Large intestine (tissue), 3 donors: ENCODE measurements at regions not wholly inside any gene's neighbourhood (a gene's known extent, or its start where the extent isn't known, plus 50 kb on each side); places are given as distances from the start of the nearest gene placed in this dataset.
A peak's percentile ranks its signal among the peaks of the same experiment; 100 is the strongest.

Source experiments
- DNase-seq, 2 donors: peaks; one replicate each; pipeline versions ENCODE4 v3.0.0 to v3.0.0-alpha.2; 2013
- H3K27ac ChIP-seq: one replicate; pipeline ENCODE4 v1.5.1; 2013; ENCODE audit warnings: low read length
- H3K27me3 ChIP-seq: 2 replicates; pipeline ENCODE4 v1.6.1; 2013; ENCODE audit warnings: low read length; ENCODE audit not compliant: control insufficient read depth, insufficient read depth
- H3K36me3 ChIP-seq: 2 replicates; pipeline ENCODE4 v1.6.1; 2013; ENCODE audit warnings: low read length; ENCODE audit not compliant: control insufficient read depth, insufficient read depth
- H3K4me1 ChIP-seq: one replicate; pipeline ENCODE4 v1.6.1; 2013; ENCODE audit warnings: low read length; ENCODE audit not compliant: control insufficient read depth, insufficient read depth
- H3K4me3 ChIP-seq: one replicate; pipeline ENCODE4 v1.5.1; 2013; ENCODE audit warnings: low read length
- H3K9me3 ChIP-seq: one replicate; pipeline ENCODE4 v1.6.1; 2013; ENCODE audit warnings: mild to moderate bottlenecking, low read depth, low read length, moderate library complexity; ENCODE audit not compliant: control insufficient read depth
- WGBS: methylation state at CpG from one replicate; pipeline ENCODE4 v1.1.5; 2013; ENCODE audit warnings: low lambda C conversion rate; ENCODE audit not compliant: insufficient coverage; 5-methylcytosine and 5-hydroxymethylcytosine counted together

DNA sequence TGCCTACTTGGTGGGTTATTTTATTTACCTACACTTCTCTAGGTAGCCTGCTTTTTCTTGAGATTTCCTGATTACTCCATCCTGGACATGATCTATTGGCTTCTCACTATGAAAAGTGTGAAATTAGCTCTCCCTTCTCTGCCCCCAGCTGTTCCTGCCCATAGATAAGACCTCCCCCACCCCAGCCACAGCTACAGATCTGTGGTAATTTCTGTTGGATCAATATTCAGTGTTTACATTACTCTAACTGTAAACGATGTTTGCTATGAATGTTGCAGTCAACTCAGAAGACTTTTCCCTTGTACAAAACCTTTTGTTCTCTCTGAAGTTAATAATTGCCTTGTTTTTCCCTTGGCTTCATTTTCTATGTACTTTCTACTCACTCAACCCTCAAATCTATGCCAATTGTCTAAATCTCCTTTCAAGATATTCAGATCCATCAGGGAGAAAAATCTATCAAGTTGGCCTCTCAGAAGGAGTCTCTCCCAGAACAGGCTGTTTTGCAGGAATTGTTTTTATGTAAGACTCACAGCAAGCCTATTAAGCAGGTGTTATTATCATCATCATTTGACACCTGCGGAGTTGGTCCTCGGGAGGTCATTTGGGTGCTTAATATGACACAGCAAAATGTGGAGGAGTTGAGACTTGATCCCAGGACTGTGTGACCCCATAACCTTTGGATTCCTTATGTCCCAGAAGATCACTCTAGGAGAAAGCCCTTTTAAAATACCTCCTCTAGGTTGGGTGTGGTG lies 227.4 kb downstream of the SUDS3 start:
- DNase-seq = no peak

DNA sequence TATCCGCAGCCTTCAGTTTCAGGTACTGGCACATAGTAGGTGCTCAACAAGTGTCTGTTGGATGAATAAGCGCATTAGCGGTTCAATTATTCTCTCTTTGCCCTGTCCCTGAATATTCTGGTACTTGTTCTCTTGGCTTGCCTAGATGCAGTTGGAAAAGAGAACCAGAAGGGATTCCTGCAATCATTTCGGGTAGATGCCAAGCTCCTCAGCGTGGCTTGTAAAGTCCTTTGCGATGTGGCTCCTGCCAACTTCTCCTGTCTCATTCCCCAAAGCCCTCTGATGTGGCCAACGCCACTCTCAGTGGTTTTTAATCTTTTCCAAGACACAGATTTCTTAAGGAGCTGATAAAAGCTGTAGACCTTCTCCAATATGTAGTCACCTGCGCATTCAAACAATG lies 230.3 kb downstream of the SUDS3 start:
- no CpG with 5 or more reads among the region's 8 CpGs for WGBS

More for the DNA sequence above, 227.4 kb downstream of the SUDS3 start:
- Histone ChIP-seq H3K27me3 (no peaks in the 10 kb centered on the region), H3K4me3 (no peak overlapping the region), H3K4me1 (no peaks in the 10 kb centered on the region), H3K27ac (no peak overlapping the region), H3K36me3 (no peaks in the 10 kb centered on the region), H3K9me3 (no peaks in the 10 kb centered on the region)
- 20% methylated on average over 1 of the region's 3 CpGs for WGBS

DNA sequence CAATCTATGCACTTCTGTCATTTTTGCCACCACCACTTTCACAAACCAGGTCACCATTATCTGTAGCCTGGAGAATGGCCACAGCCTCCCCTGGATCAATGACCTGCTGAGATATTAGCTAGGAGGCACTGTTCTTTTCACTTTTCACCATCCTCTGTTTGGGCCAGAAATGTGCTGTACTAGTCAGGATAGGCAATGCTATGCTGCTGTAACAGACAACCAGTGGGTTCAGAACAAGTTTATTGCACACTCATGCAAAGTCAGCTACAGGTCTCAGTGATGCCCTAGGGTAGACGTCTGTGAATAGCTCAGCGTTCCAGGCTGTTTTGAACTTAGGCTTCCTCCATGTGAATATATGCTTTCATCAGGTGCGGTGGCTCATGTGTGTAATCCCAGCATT lies 231.5 kb downstream of the SUDS3 start:
- no peak overlapping the region for H3K4me3 ChIP-seq
- WGBS = no CpG with 5 or more reads among the region's 3 CpGs
- H3K9me3 ChIP-seq = no peaks in the 10 kb centered on the region
- H3K36me3 ChIP-seq = no peaks in the 10 kb centered on the region
- H3K27me3 ChIP-seq = no peaks in the 10 kb centered on the region
- no peak for DNase-seq
- H3K27ac ChIP-seq = no peak overlapping the region
- no peaks in the 10 kb centered on the region for H3K4me1 ChIP-seq

More for the DNA sequence above, 230.3 kb downstream of the SUDS3 start:
- Histone ChIP-seq H3K4me3 (no peak overlapping the region), H3K36me3 (no peaks in the 10 kb centered on the region), H3K4me1 (no peaks in the 10 kb centered on the region), H3K27ac (no peak overlapping the region), H3K9me3 (no peaks in the 10 kb centered on the region), H3K27me3 (no peaks in the 10 kb centered on the region)
- DNase-seq = no peak

DNA sequence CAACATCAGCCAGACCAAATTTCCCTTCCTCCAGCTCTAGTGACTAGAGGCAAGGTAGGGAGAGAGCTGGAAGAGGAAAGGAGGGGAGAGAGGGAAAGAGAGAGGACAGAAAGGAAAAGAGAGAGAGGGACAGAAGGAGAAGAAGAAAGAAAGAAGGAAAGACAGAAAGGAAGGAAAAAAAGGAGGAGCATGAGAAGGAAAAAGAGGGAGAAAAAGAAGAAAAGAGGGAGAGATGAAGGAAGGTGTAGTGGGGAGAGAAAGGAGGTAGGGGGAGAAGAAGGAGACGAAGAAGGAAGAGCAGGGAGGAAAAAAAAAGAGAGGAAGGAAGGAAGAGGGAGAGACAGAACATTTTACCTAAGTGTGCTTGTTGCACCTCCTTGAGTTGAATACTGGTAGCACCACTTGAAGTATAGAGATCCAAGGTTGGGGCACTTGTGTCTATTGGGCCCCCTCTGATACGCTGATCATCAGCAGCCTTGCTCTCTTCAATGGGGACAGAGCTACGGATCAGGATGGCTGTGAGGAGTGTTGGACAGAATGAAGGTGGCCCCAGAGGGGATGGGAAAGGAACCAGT lies 232.5 kb downstream of the SUDS3 start:
- Histone ChIP-seq H3K27ac (no peak overlapping the region), H3K9me3 (no peaks in the 10 kb centered on the region), H3K4me3 (no peak overlapping the region), H3K36me3 (no peaks in the 10 kb centered on the region), H3K4me1 (no peaks in the 10 kb centered on the region), H3K27me3 (no peaks in the 10 kb centered on the region)
- WGBS = 0% methylated on average over 1 of the region's 3 CpGs
- DNase-seq = no peak

DNA sequence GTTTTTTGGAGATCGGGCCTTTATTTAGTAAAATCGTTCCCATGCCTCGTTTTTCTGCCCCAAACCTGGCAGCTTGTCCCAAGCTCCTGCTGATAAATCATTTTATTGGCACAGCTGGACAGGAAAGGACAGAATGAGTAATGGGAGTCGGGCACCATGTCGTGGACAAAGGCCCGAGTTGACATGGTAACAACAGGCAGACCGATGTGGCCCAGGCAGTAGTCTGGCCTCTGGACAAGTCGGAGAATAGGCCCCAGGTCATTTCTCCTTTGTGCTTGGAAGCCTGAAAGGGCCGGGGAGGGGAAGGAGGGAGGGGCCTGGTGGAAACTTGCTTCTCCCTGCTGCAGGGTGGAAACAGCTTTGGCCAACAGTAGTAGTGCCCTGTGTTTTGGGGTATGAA lies 234.9 kb downstream of the SUDS3 start:
- no peak overlapping the region for H3K27ac ChIP-seq
- WGBS = no CpG with 5 or more reads among the region's 9 CpGs
- no peak for DNase-seq
- no peaks in the 10 kb centered on the region for H3K27me3 ChIP-seq
- H3K4me3 ChIP-seq = no peak overlapping the region
- no peaks in the 10 kb centered on the region for H3K36me3 ChIP-seq
- no peaks in the 10 kb centered on the region for H3K4me1 ChIP-seq
- no peaks in the 10 kb centered on the region for H3K9me3 ChIP-seq

DNA sequence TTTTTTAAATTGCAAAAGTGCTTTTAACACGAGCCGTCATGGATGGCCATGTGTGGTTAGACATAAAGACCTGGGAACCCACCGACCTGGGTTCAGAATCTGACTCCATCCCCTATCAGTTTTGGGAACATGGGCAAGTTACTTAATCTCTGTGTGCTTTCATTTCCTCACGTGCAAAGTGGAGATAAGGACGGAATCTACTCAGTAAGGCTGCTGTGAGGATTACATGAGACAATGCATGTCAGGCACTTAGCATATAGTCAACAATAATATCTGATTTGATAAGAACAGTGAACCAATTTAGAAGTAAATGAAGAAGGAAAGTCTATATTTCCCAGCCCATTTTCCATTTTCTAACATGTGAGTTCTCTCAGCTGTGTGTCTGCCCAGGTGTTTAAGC lies 235.4 kb downstream of the SUDS3 start:
- Histone ChIP-seq H3K36me3 (no peaks in the 10 kb centered on the region), H3K27ac (no peak overlapping the region), H3K4me1 (no peaks in the 10 kb centered on the region), H3K27me3 (no peaks in the 10 kb centered on the region), H3K9me3 (no peaks in the 10 kb centered on the region), H3K4me3 (no peak overlapping the region)
- no CpG with 5 or more reads among the region's 5 CpGs for WGBS
- no peak for DNase-seq

DNA sequence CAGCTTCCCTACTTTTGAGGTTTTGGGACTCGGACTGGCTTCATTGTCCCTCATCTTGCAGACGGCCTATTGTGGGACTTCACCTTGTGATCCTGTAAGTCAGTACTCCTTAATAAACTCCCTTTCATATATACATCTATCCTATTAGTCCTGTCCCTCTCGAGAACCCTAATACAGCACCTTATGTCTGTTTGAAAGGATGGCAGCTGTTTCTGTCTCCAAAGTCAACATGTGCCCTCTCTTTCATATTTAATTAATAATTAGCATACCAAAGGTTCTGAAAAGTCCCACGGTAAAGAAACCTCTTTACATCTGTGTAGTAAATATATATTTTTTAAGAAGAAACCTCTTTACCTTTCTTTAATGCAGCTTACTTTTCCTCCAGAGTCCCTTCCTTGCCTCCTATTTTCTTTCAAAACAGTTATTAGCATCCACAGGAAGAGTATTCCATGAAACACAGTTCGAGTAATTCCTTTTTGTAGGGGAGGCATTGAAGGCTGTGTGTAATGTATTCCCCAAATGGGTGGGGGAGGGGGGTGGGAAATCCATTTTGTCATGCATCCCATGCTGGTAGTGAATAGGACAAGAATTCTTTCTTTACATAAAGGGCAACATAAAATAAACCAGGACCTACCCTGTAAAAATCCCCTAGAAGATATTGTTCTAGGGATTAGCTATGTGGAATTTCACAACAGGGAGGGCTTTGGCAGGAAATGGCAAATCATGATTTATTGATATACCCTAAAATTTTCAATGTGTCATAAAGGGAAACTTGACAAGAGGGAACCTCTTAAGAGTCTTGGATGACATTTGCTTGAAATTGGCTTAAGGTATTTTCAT lies 241.5 kb downstream of the SUDS3 start:
- Histone ChIP-seq H3K4me1 (no peaks in the 10 kb centered on the region), H3K36me3 (no peaks in the 10 kb centered on the region), H3K27ac (no peak overlapping the region), H3K27me3 (no peaks in the 10 kb centered on the region), H3K9me3 (no peaks in the 10 kb centered on the region), H3K4me3 (no peak overlapping the region)
- 20% methylated on average over 2 of the region's 5 CpGs for WGBS
- no peak for DNase-seq

DNA sequence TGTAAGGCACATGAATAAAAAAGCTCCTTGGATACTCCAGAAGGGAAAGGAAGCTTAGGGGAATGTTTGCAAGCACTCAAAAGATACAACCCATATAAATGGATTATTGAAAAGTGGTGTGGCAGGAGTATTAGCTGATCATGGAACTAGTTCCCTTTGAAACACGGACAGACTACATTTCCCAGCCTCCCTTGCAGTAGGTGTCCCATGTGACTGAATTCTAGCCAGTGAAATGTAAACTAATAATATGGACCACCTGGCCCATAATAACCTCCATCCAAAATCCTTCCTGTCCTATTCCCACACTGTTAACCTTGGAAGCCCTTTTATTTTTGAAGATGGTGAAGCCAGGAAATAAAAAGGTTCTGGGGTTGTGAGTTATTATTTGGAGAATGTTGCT lies 242.3 kb downstream of the SUDS3 start:
- Histone ChIP-seq H3K27ac (no peak overlapping the region), H3K9me3 (no peaks in the 10 kb centered on the region), H3K27me3 (no peaks in the 10 kb centered on the region), H3K36me3 (no peaks in the 10 kb centered on the region), H3K4me1 (no peaks in the 10 kb centered on the region), H3K4me3 (no peak overlapping the region)
- WGBS = no CpG with 5 or more reads among the region's 1 CpG
- DNase-seq = no peak

DNA sequence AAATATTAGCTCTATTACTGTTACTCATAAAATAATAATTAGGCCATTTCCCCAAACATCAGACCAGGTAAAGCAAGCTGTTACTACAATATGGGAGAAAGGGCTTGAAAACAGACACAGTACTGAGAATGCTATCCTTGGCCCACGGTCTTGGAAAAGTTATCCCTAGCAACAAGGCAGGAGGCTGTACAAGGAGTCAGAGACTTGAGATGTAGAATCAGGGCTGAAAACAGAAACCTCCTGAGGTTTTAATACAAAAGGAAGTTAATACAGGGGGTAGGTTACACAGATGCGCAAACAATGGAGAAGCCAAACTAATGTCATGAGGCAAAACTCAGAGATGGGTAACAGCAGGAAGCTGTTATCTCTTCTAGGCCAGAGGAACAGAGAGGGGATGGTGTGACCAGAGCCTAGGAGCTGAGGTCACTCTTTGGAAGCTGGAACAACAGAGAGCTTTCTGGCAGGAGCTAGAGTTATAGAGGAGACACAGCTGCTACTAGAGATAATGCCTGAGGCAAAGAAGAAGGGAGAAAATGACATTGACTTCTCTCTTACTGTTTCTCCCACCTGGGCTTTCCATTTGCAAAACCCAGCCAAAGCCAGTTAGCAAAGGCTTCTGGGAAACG lies 248.8 kb downstream of the SUDS3 start:
- no peak for DNase-seq
- no peaks in the 10 kb centered on the region for H3K27me3 ChIP-seq
- H3K4me1 ChIP-seq = no peaks in the 10 kb centered on the region
- H3K9me3 ChIP-seq = no peaks in the 10 kb centered on the region
- H3K27ac ChIP-seq = no peak overlapping the region
- 100% methylated on average over 1 of the region's 3 CpGs for WGBS
- no peak overlapping the region for H3K4me3 ChIP-seq
- H3K36me3 ChIP-seq = no peaks in the 10 kb centered on the region

DNA sequence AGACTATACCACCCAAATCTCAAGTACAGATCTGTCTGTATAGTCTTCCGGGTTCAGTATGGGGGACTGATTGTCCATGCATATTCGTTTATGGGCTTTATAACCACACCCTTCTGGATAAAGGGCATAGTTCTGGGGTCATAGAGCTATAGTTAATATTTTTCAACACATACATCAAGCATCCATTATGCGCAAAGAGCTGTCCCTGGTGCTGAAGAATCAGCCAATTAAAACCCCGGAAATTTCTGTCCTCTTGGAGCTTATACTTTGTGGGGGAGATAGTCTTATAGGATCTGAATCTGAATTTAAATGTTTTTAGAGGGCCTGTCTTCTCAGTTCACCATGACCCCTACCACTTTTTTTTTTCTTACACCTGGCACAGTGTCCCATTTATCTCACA lies 256.7 kb downstream of the SUDS3 start:
- peak in 1 of 2 donors; percentile 2 for DNase-seq
- H3K36me3 ChIP-seq = no peaks in the 10 kb centered on the region
- no CpG with 5 or more reads among the region's 4 CpGs for WGBS

More for the DNA sequence above, 256.7 kb downstream of the SUDS3 start:
- Histone ChIP-seq H3K4me1 (no peaks in the 10 kb centered on the region), H3K27ac (no peak overlapping the region), H3K4me3 (no peak overlapping the region), H3K27me3 (no peaks in the 10 kb centered on the region), H3K9me3 (no peaks in the 10 kb centered on the region)
